Peyer's patch (tissue), 4 donors: ENCODE measurements at regions not wholly inside any gene's neighbourhood (a gene's known extent, or its start where the extent isn't known, plus 50 kb on each side); places are given as distances from the start of the nearest gene placed in this dataset.

Experiments
- DNase-seq, 3 donors: peaks; one replicate each; pipeline ENCODE4 v3.0.0-alpha.2; 2017 to 2019
- H3K27ac ChIP-seq, 4 donors: fragments of 200-600 bp; sonication (generic); one replicate each; pipeline ENCODE4 v1.5.1; 2016 to 2019
- H3K27me3 ChIP-seq, 2 donors: fragments of 200-600 bp; sonication (generic); one replicate each; pipeline ENCODE4 v1.5.1; 2019
- H3K36me3 ChIP-seq, 3 donors: fragments of 200-600 bp; sonication (generic); one replicate each; pipeline ENCODE4 v1.5.1; 2016 to 2019
- H3K4me1 ChIP-seq, 4 donors: fragments of 200-600 bp; sonication (generic); one replicate each; pipeline ENCODE4 v1.5.1; 2016 to 2019
- H3K4me3 ChIP-seq, 4 donors: fragments of 200-600 bp; sonication (generic); 1 replicate in 3 of 4; 2 replicates in 1 of 4; pipeline ENCODE4 v1.5.1; 2016 to 2019; ENCODE audit warnings: mild to moderate bottlenecking in 1 of 4
- H3K9me3 ChIP-seq, 4 donors: fragments of 200-600 bp; sonication (generic); one replicate each; pipeline ENCODE4 v1.5.1; 2016 to 2019; ENCODE audit warnings: mild to moderate bottlenecking in 1 of 4
- POLR2A ChIP-seq, 2 donors: fragments of 450-650 bp; IDR thresholded peaks; one replicate each; pipeline ENCODE4 v1.5.1; 2017; ENCODE audit warnings: antibody characterized with exemption in 2 of 2, mild to moderate bottlenecking in 2 of 2, moderate library complexity in 2 of 2
- TF ChIP-seq, protein P1 (sequence below), 6 experiments: fragments of 450-650 bp in 4 of 6; fragments of 200-600 bp in 2 of 6; sonication (generic) in 1 of 6; IDR thresholded peaks; one replicate each; pipeline ENCODE4 v1.5.1; 2017 to 2019; ENCODE audit warnings: antibody characterized with exemption in 6 of 6, mild to moderate bottlenecking in 3 of 6, moderate library complexity in 1 of 6

- H3K4me3 ChIP-seq: no peak overlapping the region
- no peak for TF ChIP-seq POLR2A (IDR thresholded peaks at IDR 0.05)
- TF ChIP-seq, protein P1, sequence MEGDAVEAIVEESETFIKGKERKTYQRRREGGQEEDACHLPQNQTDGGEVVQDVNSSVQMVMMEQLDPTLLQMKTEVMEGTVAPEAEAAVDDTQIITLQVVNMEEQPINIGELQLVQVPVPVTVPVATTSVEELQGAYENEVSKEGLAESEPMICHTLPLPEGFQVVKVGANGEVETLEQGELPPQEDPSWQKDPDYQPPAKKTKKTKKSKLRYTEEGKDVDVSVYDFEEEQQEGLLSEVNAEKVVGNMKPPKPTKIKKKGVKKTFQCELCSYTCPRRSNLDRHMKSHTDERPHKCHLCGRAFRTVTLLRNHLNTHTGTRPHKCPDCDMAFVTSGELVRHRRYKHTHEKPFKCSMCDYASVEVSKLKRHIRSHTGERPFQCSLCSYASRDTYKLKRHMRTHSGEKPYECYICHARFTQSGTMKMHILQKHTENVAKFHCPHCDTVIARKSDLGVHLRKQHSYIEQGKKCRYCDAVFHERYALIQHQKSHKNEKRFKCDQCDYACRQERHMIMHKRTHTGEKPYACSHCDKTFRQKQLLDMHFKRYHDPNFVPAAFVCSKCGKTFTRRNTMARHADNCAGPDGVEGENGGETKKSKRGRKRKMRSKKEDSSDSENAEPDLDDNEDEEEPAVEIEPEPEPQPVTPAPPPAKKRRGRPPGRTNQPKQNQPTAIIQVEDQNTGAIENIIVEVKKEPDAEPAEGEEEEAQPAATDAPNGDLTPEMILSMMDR (IDR thresholded peaks at IDR 0.05): no peak
- H3K4me1 ChIP-seq: no peaks in the 10 kb centered on the region
- no peaks in the 10 kb centered on the region for H3K9me3 ChIP-seq
- H3K27me3 ChIP-seq: no peaks in the 10 kb centered on the region
- no peak for DNase-seq
- H3K27ac ChIP-seq: no peak overlapping the region
- H3K36me3 ChIP-seq: no peaks in the 10 kb centered on the region
These were observed 123.8 kb upstream of the MYLIP start for GRCh38 chr6:16004934-16005679.

DNA sequence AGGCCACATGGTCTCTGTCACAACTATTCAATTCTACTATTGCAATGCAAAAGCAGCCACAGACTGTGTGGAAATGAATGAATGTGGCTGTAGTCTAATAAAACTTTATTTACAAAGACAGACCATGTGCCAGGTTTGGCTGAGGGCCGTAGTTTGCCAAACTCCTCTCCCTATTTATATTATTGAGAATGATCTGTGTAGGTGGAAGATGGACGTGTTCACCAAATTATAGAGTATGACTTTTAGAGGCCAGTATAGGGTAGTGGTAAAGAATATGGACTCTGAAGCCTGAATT is 125.7 kb upstream of the MYLIP start:
- Histone ChIP-seq H3K9me3 (no peaks in the 10 kb centered on the region), H3K27ac (no peak overlapping the region), H3K4me1 (no peaks in the 10 kb centered on the region), H3K36me3 (no peaks in the 10 kb centered on the region), H3K27me3 (no peaks in the 10 kb centered on the region), H3K4me3 (no peak overlapping the region)
- no peak for TF ChIP-seq POLR2A (IDR thresholded peaks at IDR 0.05)
- TF ChIP-seq, protein P1 (IDR thresholded peaks at IDR 0.05): no peak
- no peak for DNase-seq

DNA sequence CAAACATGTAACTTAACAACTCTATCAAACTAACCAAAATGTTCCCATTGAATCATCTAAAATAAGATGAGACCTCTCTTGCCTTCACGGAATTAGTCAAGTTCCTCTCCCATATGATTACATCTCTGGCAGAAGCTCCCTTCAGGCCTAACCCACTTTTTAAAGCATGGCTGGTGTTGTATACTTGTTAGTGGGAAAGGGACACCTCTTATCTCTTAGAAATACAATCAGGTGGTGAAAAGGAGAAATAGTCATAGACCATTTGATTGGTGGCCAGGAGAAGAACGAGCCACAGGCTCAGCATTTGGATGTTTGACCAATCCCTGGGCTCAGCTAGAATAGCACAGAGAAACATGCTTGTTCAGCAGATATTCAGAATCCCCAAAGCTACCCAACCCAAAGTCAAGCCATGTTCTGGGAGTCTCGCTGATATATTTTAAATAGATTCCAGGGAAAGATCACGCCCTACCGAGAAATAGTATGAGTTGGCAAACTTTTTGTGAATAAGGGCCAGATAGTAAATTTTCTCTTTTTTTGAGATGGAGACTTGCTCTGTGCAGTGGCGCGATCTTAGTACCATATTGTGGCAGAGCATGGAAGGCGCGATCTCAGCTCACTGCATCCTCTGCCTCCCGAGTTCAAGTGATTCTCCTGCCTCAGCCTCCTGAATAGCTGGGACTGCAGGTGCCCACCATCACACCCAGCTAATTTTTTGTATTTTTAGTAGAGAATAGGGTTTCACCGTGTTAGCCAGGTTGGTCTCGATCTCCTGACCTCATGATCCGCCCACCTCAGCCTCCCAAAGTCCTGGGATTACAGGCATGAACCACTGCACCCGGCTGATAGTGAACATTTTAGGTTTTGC is 126.3 kb upstream of the MYLIP start:
- Histone ChIP-seq H3K36me3 (no peaks in the 10 kb centered on the region), H3K4me1 (no peaks in the 10 kb centered on the region), H3K4me3 (no peak overlapping the region), H3K27me3 (no peaks in the 10 kb centered on the region), H3K9me3 (no peaks in the 10 kb centered on the region), H3K27ac (no peak overlapping the region)
- TF ChIP-seq, protein P1 (IDR thresholded peaks at IDR 0.05): no peak
- no peak for TF ChIP-seq POLR2A (IDR thresholded peaks at IDR 0.05)
- no peak for DNase-seq

DNA sequence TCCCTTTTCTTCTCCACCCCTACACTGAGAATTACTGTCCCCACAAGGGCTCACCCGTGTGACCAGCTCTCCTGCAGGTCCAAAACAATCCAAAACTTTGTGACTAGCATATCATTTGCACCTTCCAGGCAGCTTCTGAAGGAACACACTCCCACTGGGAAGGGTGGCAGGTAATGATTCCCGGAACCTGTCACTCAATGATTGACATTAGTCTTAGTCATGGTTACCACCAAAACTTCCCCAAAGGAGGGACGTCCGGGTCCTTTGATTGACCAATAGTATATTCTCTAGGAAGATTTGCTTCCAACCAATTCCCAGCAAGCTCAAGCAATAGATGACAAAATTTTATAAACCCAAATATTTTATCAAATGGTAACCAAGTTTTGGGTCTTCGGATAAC is 127.7 kb upstream of the MYLIP start:
- H3K4me3 ChIP-seq: no peak overlapping the region
- H3K4me1 ChIP-seq: no peaks in the 10 kb centered on the region
- no peaks in the 10 kb centered on the region for H3K9me3 ChIP-seq
- H3K27ac ChIP-seq: no peak overlapping the region
- H3K36me3 ChIP-seq: no peaks in the 10 kb centered on the region
- DNase-seq: no peak
- no peaks in the 10 kb centered on the region for H3K27me3 ChIP-seq
- TF ChIP-seq, protein P1 (IDR thresholded peaks at IDR 0.05): no peak
- TF ChIP-seq POLR2A (IDR thresholded peaks at IDR 0.05): no peak

GRCh38 chr6:15999201-15999600 is 129.7 kb upstream of the MYLIP start:
- no peak for DNase-seq
- TF ChIP-seq POLR2A (IDR thresholded peaks at IDR 0.05): no peak
- TF ChIP-seq, protein P1 (IDR thresholded peaks at IDR 0.05): no peak
- Histone ChIP-seq H3K9me3 (no peaks in the 10 kb centered on the region), H3K4me1 (no peaks in the 10 kb centered on the region), H3K27ac (no peak overlapping the region), H3K36me3 (no peaks in the 10 kb centered on the region), H3K4me3 (no peak overlapping the region), H3K27me3 (no peaks in the 10 kb centered on the region)
